ENCODE measurements at regions not wholly inside any gene's neighbourhood (a gene's known extent, or its start where the extent isn't known, plus 50 kb on each side); places are given as distances from the start of the nearest gene placed in this dataset.
"Not testable (repeated sequence)": the region's sequence is repeated elsewhere in the genome, so short reads cannot be mapped to it uniquely, and the experiment has no call there.

DNA sequence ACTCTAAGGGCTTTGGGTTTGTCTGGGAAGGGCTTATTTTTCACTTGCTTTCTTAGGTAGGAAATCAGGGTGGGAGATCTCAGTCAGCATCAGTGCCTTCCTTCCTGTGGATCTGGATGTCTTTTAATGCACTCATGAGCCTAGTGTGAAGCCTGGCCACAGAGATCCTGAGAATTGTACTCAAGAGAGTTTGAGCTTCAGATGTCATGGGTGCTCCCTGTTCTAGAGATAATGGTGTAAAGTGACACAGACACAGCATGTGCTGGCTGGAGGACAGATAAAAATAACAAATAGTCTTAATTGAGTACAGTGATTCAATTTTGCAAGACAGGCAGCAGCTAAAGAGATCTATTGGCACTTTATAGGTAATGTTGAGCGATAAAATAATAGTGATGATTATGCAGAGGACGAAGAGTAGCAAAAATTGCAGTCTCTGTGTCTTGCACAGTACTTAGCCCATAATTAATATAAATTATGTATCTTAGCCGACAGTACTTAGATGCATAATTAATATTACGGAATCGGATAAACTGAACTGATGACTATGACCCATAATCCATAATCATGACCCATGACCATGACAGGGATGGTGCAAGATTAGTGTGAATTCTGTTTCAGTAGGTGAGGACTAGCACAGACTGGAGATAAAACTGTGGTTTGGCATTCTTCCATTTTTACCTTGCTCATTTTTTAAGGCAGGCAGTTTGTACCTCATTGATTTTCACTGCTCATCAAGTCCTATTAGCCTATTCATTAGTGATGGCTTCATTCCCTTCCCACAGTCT lies 408.7 kb upstream of the PIK3R1 start:
- ATAC-seq = no peak

DNA sequence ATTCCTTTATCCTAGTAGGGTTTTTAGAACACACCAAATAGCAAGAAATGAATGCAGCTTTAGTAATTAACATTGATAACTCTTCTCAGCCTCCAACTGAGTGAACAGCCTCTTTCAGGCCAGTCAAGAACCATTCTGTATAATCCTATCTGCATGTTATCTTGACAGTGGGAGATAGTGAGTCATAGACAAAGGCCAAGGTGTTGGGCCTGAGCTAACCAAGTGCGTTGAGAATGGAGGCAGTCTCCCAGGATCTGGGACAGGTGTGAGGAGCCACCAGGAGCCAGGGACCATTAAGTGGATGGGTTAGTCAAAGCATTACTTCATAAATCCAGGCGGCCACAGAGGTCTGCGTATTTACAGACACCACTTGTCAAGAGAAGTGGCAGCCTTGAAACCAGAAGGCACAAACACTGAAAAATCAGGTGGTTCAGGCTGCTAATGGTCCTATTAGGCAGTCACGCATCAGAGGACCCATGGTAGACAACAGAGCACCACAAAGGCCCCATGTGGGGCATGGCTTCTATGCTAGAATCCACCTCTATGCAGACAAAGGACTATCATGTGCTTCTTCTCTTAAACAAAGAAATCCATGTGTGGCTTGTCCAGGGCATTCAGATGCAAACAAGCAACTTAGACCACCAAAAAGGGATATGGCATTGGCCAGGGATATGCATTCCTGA lies 409.7 kb upstream of the PIK3R1 start:
- no peak for ATAC-seq

DNA sequence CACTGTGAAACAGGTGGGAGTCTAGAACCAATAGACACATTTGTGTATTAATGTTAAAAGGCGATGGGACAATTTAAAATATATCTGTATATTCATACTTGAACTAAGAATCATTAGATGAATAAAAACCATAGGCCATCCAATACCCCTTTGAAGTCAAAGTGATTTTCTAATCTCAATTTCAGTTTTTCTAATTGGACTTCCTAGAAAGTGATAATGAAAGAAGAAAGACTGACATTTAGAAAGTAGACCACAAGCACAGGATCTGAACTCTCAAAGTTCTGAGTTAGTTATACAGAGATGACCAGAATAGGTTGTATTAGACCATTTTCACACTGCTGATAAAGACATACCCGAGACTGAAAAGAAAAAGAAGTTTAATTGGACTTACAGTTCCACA lies 412.8 kb upstream of the PIK3R1 start:
- ATAC-seq = peak in 1 of 2 donors; percentile 41

DNA sequence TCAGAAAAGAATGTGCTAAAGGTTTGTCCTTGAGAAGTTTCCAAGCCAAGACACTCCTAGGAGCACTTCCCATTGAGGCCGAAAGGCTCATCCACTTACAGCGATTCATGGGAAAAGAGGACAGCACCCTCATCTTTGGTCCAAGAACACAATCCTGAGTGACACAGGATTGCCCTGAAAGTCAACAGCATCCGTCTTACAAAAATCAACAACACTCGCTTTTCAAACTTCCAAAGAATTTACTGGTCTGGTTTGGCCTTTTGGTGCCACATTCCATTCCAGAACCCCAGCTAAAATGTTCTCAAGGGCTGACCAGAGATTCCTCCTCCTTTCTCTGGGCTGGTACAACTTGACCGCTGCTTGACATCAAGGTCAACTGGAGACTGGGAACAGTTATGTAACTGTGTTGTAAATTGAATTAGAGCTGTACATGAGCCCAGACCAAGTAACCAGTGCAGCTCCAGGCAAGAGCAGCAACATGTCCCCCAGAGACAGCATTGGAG lies 415.8 kb upstream of the PIK3R1 start:
- no peak for ATAC-seq

DNA sequence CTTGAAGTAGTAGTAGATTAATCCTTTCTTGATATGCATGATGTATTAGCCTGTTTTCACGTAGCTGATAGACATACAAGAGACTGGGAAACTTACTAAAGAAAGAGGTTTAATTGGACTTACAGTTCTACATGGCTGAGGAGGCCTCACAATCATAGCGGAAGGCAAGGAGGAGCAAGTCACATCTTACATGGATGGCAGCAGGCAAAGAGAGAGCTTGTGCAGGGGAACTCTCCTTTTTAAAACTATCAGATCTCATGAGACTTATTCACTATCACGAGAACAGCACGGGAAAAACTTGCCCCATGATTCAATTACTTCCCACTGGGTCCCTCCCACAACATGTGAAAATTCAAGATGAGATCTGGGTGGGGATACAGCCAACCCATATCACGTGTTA lies 417.1 kb upstream of the PIK3R1 start:
- ATAC-seq = not testable (repeated sequence)

DNA sequence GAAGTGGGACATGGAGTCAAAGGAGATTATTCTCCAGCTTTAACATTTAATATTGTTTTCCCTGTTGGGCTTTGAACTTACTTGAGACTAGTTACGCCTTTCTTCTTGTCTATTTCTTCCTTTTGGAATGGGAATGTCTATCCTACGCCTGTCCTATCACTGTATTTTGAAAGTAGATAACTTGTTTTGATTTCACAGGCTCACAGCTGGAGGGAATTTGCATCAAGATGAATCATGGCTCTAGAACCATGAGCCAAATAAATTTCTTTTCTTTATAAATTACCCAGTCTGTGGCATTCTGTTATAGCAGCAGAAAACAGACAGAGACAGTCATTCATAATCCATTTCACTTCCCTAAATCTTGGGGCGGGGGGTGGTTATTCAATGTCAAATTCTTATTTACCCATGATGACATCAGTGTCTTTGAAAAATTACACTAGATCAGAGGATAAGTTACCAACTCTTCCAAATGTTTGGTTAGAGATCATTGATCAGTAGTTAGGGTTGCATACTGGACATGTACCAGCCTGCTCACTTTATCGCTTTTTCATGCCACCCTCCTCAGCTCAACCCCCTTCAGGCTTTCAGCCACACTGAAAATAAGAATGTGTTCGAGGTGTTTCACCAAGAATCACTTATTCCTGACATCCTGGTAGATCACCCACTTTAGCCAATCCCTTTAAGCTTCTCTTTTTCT lies 419.6 kb upstream of the PIK3R1 start:
- no peak for ATAC-seq

DNA sequence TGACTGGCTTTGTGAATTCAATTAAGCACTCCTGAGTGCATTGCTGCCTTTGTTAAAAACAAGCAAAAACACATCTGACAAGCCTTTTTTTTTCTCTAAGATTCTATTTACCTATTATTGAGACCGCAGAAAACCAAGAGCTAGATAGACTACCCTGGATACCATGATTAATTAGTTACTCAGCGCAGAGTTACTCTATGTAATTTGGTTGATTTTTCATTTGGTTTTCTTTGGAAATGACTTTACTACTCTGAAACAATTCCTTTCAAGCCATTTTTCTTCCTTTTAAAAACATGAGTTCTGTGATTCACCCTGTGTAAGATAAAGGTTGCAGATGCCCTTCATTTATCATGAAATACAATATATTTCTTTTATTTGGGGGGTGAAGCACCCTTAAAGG lies 421.6 kb upstream of the PIK3R1 start:
- no peak for ATAC-seq

DNA sequence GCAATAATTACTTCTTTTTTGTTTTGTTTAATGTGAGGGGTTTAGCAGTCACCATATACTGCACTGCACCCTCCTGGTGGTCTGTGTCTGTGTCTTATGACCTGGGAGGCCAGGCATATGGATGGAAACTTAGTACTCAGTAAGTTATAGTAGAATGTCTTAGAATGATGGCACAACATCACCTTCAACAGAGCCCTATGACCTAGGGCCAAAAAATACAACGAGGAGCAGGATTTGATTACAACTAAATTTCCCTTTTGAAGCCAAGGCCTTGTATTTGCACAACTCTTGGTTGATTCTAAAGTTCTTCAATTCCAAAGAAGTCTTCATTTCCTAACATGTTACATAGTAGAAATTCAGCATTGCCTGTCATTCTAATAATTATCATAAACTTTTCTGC lies 422.1 kb upstream of the PIK3R1 start:
- ATAC-seq = no peak

DNA sequence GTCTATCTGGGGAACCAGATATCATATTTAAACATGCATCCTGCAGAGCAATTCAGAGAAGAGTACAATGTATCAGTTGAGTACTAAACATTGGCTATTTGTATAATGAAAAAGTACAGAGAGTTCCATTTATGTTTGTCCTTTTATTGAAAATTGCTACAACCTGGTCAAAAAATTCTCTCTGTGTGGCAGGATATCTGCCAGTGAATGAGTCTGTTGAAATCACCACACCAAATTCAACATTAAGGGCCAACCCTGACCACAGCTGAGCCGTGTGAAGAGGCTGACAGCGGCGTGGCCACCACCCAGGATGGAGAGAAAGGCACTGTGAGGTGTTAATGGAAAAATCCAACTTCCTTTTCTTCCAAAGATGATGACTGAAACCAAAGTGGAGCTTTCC lies 422.7 kb upstream of the PIK3R1 start:
- ATAC-seq = no peak

DNA sequence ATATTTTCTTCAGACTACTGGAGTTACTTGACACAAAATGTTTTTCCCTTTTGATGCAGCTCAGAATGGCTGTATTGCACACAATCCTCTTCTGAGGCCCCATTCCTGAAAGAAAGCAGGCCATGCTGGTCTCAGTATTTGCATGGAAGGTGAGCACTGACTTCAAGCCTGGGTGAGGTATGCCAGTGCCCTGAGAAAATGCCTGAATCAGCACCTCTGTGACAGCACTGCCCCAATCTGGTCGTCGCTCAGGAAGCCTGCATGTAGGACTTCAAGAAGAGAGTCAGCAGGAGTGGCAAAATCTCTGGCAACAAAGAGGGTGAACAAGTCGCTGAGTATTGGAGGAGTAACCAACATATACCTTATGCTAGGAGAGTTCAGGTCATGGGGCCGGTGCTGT lies 425.2 kb upstream of the PIK3R1 start:
- no peak for ATAC-seq

DNA sequence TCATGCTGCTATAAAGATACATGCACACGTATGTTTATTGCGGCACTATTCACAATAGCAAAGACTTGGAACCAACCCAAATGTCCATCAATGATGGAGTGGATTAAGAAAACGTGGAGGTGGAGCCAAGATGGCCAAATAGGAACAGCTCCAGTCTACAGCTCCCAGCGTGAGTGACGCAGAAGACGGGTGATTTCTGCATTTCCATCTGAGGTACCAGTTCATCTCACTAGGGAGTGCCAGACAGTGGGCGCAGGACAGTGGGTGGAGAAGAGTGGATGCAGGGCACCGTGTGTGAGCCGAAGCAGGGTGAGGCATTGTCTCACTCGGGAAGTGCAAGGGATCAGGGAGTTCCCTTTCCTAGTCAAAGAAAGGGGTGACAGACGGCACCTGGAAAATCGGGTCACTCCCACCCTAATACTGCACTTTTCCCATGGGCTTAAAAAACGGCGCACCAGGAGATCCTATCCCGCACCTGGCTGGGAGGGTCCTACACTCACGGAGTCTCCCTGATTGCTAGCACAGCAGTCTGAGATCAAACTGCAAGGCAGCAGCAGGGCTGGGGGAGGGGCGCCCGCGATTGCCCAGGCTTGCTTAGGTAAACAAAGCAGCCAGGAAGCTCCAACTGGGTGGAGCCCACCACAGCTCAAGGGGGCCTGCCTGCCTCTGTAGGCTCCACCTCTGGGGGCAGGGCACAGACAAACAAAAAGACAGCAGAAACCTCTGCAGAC lies 435.5 kb upstream of the PIK3R1 start:
- ATAC-seq = not testable (repeated sequence)

DNA sequence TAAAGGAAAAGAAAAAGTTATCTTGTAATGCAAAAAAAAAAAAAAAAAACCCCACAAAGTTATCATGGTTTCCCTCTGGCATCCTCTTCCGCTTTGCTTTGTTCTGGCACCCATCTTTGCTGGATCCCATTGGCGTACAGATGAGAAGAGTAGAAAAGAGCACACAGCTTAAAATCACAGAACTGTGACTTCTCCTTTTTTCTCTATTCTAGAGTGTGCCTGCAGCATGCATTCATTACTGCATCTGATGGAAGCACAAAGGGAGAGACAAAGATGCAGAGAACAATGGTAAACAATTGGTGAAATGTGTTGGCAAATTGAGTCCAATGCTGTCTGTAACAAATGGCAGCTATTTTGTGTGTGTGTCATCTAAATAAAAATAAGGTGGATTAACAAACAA lies 440.8 kb upstream of the PIK3R1 start:
- ATAC-seq = no peak

DNA sequence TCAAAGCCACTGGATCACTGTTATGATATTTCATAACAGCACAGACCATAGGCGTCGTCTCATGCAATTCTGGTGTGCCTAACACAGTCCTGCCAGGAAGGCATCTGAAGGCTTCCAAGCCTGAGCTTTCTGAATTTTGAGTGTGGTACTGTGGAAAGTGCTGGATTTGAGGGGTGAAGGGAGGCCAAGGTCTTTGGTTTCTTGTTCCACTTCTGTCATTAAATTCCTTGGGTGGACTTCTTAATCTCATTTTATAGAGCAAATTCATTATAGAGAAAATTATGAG lies 441.3 kb upstream of the PIK3R1 start:
- no peak for ATAC-seq

DNA sequence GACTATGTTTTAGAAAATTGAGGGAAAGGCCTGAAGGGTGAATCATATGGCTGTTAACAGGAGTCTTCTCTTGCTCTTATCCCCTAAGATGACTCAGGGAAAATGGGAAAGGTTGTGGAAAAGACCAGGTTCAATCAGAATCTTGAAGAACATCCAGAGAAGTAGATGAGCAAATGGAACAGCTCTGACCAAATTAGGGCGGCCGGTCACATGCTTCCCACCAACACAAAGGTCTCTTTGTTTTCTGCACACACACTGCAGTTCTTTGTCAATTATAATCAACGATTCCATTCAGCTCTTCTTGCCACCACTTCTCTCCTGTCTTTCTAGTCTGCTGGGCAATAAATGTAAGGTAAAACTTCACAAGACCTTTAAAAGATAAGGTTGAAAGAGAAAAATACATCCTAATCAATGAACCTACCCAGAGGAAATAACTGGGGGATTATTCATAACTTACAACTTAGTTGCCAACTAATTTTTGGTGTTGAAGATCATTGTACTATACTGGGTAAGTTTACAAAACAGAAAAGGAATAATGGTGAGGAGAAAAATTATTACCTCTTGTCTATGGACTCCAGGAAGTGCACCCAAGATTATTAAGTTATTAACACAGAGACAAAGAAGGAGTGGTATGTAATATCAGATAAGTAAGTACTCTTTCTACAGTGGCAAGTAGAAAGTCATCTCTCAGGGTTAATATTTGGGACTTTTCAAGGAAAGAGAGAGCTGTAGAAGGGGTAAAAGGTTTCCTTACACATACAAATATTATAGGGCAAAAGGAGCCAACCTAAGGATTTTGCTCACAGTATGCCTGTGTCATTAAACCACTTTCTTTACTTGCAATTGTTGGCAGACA lies 441.9 kb upstream of the PIK3R1 start:
- no peak for ATAC-seq

DNA sequence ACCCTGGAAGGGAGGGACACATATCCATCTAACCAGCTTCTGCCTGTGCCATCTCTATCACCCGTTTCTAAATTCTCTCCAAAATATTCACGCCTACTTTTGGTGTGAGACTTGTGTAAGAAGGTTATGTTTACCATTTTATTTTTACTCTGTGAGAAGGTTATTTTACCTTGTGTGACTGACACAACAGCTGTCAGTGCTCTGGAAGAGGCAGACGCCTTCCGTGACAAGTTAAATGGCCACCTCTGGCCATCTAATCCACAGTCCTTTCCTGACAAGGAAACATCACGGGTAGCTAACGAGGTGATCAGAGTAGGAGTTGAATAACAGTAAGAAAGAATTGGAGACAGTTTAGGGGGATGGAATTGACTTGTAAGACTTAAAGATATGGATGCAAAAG lies 443.8 kb upstream of the PIK3R1 start:
- no peak for ATAC-seq

DNA sequence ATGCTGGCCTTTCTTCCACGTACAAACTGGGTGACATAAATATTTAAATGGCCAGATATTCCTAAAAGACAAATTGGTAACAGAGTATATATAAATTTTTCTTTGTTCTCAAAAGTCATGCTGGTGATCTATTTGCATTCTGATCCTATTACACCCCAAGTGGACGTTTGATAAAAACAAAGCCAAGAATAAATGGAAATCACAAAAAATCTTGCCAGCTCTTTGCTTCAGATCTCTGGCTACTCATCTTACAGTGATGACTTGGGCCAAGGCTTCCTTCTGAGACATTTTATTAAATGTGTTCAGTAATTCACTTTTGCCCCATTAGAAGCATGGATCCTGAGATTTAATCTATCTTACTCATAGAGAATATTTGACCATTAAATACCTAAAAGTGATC lies 444.3 kb upstream of the PIK3R1 start:
- ATAC-seq = no peak

DNA sequence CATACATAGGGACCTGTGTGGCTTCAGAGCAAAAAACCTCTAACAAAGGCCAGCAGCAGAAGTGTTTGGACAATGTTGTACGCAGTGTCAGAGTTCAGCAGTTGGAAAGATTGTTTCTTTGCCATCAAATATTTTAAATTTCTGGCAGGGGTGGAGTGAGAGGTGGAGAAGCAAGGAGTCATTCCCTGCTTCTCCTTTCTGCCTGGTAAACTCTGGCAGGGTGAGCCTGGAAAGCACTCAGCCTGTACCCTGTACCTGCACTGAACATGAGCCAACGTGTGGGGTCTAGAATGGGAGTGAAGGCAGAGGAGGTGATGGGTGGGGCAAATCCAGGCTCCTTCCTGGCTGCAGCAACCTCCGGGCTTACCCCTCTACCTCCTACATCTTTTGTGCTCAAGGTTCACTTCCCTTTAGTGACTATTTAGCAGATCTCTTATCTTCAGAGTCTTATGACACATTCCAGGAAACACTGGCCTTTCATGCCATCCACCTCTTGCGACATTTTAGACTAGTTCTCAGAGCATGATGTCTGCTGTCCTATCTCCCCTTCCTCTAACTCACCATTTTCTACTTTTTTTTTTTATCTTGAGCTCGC lies 445.0 kb upstream of the PIK3R1 start:
- no peak for ATAC-seq

DNA sequence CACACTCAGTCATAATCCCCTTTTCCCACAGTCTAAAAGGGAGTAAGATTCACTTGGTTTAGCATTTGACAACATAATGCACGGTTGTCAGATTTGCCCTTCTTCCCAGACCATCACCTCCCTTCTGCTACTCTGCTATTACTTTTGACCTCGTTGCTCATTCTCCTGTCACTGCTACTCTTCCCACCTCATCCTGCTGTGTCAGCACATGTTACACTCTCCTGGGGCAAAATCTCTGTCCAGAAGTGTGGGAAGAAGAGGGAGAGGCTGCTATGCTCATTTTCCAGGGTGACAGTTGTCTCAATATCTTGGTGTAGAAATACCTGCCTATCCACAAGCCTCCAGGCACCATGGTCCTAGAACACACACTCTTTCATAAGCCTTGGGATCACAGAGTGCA lies 449.9 kb upstream of the PIK3R1 start:
- no peak for ATAC-seq

DNA sequence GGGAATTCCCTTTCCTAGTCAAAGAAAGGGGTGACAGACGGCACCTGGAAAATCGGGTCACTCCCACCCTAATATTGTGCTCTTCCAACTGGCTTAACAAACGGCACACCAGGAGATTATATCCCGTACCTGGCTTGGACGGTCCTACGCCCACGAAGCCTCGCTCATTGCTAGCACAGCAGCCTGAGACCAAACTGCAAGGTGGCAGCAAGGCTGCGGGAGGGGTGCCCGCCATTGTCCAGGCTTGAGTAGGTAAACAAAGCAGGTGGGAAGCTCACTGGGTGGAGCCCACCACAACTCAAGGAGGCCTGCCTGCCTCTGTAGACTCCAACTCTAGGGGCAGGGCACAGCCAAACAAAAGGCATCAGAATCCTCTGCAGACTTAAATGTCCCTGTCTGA lies 457.8 kb upstream of the PIK3R1 start:
- ATAC-seq = not testable (repeated sequence)

DNA sequence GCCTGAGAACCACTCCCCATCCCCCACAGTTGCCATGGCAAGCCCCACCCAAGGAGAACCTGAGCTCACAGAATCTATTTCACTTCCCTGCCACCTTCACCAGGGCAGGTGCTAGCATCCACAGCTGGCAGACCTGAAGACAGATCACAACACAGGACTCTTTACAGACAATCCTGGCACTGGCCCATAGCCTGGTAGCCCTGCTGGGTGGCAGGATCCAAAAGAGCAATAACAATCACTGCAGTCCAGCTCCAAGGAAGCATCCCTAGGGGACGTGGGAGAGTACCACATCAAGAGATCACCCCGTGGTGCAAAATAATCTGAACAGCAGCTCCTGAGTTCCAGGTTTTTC lies 463.2 kb upstream of the PIK3R1 start:
- ATAC-seq = no peak

DNA sequence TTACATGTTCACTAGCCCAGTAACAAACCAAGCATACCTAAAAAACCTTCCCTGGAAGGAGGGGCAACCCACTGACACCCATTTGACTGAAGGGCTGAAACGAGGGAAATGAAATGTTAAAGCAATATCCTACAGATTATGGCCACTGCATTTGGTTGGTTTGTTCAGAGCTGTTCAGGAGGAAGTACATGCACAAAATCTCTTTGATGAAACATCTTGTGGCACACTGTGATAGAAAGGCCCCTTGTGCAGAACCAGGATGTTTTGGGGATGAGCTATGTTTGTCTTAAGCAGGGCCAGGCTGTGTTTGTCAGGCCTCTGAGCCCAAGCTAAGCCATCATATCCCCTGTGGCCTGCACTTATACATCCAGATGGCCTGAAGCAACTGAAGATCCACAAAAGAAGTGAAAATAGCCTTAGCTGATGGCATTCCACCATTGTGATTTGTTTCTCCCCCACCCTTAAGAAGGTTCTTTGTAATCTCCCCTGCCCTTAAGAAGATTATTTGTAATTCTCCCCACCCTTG lies 467.3 kb upstream of the PIK3R1 start:
- no peak for ATAC-seq

DNA sequence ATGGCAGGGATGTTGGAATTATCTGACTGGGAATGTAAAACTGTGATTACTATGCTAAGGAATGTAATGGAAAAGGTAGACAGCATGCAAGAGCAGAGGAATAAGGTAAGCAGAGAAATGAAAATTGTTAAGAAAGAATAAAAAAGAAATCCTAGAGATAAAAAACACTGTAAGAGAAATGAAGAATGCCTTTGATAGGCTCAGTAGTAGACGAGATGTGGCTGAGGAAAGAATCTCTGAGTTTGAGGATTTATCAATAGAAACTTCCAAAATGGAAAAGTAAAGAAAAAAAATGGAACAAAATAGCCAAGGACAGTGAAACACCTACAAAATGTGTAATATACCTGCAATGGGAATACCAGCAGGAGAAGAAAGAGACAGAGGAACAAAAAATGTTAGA lies 468.5 kb upstream of the PIK3R1 start:
- no peak for ATAC-seq
